Inferior parietal cortex (tissue), 1 donor: ENCODE measurements at regions not wholly inside any gene's neighbourhood (a gene's known extent, or its start where the extent isn't known, plus 50 kb on each side); places are given as distances from the start of the nearest gene placed in this dataset.

ENCODE experiments used
- DNase-seq: peaks from one replicate; pipeline ENCODE4 v3.0.0-alpha.2; 2016; ENCODE audit errors: extremely low spot score

DNA sequence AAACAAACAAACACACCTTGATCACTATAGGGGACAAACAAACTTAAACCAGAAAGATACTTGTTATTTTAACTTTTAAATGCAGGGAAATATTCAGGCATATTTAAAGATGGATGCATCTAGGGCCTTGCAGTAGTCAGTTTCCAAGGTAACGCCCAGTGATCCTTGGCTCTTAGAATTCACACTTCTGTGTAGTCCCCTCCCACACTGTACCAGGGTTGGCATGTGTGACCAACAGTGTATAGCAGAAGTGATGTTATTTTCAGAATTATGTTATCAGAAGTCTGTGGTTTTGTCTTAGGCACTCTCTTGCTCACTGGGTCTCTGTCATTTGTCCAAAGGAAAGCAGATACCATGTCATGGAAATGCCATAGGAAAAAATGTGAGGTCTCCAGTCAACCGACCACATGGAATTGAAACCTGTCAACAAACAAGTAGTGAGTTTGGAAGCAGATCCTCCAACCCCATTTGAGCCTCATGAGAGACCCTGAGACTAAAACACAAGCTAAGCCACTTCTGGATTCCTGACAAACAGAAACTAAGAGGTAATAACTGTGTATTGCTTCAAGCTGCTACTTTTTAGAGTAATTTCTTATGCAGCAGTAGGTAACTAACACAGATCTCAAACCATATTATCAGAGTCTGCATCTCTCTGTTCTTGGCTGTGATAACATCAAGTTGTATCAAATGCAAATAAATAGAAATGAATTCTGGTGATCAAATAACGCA is 670.3 kb downstream of the KCTD8 start:
- DNase-seq = no peak

DNA sequence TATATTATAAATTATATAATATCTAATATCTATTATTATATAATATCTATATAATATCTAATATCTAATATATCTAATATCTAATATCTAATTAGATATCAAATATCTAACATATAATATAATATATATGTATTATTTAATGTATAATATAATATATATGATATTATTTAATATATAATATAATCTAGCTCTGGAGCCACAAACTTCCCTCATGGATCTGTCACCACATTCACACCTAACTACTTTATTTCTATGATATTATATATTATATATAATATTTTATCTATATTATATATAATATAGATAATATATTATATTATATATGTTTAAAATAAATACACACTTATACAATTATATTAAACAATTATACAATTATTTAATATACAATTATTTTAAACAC is 667.5 kb downstream of the KCTD8 start:
- no peak for DNase-seq

DNA sequence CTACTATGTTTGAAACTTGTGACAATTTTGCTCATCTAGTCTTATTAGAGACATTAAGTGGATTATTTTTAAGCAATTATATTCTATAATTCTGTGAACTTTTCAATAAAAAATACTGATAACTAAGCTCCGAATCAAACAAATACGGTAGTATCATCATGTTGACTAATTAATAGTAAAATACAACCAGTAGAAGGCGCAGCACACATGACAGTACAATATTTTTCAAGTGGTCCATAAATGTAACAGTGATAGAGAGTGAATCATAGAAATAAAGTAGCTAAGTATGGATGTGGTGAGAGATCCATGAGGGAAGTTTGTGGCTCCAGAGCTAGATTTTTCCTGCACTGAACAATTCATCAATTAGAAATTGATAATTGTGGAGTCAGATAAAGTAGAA is 666.2 kb downstream of the KCTD8 start:
- DNase-seq = no peak

DNA sequence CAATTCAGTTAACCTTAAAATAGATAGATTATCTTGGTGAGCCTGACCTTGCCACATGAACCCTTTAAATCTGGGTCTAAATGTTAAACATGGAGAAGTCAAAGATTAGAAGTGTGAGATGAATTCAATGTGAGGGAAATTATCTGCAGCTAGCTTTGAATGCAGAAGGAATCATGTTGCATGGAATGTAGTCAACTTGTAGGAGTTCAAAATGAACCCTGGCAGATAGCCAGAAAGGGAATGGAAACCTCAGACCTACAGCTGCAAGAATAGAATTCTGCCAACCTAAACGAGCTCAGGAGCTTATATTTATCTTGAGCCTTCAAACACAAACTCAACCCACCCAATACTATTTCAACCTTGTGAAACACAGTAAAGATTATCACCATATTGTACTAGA is 632.5 kb downstream of the KCTD8 start:
- DNase-seq = no peak

DNA sequence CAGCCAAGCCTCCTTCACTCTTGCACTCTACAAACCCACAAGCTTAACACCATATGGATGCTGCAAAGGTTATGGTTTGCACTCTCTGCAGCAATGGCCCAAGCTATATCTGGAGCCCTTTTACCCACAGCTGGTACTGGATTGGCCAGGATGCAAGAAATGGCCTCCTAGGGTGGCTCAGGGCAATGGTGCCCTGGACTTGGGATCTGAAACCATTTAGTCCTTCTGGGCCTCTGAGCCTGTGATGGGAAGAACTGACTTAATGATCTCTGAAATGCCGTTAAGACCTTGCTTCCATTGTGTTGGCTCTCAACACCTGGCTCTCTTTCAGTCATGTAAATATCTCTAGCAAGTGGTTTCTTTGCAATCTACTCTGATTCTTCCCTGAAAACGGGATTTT is 626.0 kb downstream of the KCTD8 start:
- no peak for DNase-seq

DNA sequence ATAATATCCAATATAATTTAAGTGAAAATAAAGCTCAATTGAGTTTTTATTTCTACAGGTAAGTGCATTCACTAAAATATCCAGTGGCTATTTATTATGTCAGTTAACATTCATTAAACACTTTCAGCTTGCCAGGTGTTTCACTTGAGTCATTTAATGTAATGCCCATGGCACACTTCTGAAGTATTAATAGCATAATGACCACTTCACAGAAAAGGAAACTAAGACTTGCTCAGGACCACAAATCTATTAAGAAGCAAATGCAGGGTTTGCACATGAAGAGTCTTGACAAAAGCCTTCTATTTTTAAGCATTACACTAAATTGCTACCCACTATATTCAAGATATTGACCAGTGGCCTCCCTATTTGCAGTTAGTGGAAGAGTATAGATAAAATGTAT is 612.7 kb downstream of the KCTD8 start:
- no peak for DNase-seq

DNA sequence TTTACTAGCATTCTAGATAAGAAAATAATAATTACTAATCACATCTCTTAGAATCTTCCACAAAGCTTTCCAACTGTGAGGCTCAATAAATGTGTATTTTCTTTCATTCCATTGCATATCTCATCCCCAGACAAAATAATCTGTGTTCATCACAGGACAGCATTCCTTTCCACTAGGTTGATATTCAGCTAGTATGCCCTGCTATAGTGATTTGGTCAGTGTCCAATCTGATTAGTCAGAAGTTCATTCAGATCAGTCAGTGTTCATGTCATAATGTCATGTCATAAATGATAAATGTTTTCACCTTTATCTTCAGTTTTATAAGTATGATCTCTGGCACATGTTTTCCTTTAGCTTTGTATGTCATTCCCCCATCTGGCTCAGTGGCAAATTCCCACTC is 611.4 kb downstream of the KCTD8 start:
- DNase-seq = no peak

DNA sequence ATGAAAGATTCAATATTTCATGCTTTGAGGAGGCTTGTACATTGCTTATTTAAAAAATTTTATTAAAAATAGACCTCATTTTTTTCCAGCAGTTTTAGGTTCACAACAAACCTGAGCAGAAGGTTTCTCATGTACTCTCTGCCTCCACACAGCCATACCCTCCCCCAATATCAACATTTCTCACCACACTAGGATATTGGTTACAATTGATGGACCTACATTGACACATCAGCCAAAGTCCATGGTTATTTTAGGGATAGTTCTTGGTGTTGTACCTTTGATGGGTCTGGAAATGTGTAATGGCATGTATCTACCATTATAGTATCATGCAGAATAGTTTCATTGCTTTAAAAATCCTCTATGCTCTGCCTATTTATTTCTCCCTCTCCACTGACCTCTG is 611.0 kb downstream of the KCTD8 start:
- no peak for DNase-seq

DNA sequence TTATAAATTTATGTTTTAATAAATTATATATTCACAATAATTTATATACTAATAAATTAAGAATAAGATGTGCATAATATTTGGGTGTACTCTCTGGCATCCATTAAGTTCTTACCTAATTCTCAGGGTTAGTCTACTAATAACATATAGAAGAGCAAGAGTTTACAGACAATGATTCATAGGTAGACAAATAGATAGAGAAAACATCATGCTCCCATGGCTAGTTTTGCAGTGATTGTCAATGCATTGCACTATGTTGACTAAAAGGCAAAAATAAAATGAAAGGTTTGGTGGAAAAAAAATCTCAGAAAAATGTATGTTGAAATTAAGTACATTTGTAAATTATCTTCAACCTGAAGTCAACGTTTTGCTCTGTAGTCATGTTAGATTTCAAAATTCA is 606.0 kb downstream of the KCTD8 start:
- no peak for DNase-seq

DNA sequence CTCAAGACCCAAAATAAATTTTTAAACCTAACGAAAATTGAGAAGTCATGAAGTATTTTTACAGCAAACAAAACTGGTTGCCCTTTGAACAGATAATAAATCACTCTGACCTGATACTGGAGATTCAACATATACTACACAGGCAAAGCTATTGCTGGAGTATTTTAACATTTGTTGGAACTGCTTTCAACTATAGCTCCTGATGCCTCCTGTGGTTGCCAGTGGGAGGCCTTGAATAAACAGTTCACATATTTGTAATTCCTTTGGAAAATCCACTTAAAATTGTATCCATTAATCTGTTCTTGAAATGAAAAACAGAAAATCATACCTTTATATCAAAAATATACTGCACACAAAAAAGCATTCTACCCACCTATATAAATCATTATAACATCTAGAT is 605.1 kb downstream of the KCTD8 start:
- no peak for DNase-seq

DNA sequence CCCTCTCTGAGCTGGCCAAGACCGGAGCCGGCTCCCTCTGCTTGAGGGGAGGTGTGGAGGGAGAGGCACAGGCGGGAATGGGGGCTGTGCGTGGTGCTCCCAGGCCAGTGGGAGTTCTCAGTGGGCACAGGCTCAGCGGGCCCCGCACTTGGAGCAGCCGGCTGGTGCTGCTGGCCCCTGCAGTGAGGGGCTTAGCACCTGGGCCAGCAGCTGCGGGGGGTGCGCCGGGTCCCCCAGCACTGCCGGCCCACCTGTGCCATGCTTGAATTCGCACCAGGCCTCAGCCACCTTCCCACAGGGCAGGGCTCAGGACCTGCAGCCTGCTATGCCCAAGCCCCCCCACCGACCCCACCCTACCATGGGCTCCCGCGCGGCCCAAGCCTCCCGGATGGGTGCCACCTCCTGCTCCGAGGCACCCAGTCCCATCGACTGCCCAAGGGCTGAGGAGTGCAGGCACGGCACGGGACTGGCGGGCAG is 602.5 kb downstream of the KCTD8 start:
- DNase-seq = no peak

DNA sequence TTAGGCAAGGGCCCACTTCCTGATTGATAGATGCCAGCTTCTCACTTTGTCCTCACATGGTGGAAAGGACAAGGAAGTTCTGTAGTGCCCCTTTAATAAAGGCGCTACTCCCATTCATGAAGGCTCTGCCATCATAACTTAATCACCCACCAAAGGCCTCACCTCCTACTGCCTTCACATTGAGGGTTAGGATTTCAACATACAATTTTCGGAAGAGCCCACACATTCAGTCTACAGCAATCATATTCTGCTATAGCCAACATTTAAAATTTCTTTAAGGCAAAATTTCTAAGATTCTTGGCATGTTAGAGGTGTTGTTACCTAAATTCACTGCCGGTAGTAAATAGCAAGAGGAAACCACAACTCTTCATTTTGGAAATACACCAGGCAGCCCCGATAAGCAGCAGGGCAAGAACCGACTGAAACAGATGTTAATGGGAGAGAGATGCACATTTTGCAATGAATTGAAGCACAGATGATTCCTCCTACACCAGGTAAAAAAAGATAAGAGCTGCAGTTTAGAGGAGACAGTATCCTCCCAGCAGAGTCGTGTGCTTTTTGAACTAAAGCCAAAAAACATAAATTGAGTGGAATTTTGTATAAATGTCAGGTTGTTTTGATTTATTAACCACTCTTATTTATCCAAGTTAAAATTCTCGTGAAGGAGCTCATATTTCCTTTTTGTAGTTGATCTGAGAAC is 594.9 kb downstream of the KCTD8 start:
- peak; percentile 7 for DNase-seq

DNA sequence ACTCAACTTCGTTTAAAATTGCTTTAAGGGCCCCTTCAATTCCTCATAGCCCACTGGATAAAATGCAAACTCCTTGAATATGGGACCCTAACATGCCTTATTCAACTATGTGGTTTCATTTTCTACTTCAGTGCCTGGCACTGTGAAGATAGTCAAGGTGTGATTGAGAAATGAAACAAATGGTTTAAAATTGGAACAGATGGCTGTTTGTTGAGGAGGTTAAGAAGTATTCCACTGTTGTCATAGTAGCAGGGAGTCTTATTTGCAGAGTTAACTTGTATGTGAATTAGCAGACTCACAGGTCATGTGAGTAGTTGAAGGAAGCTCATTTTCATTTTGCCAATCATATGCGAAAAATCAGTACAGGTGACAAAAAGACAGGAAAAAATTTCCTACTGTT is 593.3 kb downstream of the KCTD8 start:
- DNase-seq = no peak

DNA sequence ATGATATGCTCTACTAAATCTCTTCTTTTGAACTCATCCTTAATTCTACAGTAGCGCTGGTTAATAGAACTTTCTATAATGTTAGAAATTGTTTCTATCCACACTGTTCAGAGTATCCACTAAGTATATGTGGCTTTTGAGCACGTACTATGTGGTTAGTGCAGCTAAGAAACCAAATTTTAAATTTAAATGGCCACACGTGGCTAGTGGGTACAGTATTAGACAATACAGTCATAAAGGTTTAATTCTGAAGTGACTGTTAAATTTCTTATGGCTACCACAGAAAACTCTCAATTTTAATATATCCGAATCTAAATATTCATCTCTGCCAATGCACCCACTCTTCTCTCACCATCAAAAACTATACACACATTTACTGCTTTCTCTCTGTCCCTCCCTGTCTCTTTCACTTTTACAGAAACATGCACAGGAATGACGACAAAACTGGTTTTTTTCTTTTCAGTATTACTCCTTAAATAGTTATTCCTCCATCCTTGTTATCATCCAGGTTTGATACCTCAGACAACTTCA is 583.9 kb downstream of the KCTD8 start:
- no peak for DNase-seq

DNA sequence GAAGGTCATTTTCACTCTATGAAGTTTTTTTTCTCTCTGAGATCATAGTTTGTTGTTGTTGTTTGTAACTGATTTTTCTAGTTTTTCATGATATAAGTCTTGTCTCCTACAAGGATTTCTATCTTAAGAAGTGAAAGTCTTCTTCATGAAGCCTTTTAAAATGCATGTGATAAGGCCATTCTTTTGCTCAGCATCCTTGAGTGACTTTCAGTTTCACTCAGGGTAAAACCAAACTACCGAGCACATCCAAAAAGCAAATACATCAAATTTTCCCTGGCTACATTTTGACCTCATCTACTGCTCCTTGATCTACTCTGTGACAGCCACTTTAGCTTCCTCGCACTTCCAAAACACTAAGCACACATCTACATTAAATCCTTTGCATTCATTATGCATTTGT is 580.7 kb downstream of the KCTD8 start:
- DNase-seq = no peak

DNA sequence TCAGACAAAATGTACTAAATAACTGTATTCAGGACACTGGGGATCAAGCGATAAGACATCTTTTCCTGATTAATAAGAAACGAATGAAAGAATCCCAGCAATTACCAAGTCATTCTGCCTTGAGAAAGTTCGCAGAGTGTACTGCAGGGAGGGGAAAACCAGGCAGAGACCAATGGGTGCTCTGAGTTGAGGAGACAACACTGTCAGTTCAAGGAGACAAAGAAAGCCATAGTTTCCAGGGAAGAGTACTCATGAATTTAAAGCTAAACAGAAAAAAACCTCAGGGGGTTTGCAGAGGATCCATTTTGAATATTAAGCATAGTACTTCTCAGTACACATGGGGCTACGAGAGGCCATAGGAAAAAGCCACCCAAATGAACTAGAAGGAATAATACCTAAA is 573.0 kb downstream of the KCTD8 start:
- no peak for DNase-seq

DNA sequence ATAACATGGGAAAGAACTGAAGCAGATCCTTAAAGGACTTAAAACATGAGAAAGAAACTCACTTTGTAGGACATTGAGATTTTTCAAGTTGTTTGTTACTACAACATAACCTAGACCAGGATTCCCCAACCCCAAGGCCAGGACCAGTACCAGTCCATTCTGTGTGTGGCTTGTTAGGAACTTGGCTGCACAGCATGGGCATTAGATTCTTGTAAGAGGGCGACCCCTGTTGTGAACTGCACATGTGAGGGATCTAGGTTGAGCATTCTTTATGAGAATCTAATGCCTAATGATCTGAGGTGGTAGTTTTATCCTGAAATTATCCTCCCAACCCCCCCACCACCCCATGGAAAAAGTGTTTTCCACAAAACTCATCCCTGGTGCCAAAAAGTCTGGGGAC is 566.1 kb downstream of the KCTD8 start:
- no peak for DNase-seq

DNA sequence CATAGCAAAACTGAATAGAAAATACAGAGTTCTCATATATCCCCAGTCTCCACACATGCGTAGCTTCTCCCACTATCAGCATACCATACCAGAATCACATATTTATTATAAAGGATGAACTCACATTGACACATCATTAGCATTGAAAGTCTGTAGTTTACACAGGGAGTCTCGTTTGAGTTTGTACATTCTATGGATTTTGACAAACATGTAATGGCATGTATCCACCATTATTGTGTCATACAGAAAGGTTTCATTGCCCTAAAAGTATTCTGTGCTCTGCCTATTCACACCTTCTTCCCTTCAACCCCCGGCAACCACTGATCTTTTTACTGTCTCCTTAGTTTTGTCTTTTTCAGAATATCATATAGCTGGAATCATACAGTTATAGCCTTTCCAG is 562.4 kb downstream of the KCTD8 start:
- no peak for DNase-seq

DNA sequence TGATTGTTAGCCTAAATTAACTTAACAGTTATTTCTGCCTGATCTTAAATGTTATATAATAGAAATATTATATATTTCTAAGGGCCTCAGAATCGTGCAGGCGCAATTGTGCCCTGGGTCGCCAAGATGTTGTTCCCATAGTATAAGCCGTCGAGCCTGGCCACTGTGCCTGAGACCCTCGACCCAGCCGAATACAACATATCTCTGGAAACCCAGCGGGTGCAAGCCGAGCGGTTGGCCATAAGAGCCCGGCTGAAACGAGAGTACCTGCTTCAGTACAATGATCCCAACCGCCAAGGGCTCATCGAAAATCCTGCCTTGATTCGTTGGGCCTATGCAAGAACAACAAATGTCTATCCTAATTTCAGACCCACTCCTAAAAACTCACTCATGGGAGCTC is 549.8 kb downstream of the KCTD8 start:
- no peak for DNase-seq

DNA sequence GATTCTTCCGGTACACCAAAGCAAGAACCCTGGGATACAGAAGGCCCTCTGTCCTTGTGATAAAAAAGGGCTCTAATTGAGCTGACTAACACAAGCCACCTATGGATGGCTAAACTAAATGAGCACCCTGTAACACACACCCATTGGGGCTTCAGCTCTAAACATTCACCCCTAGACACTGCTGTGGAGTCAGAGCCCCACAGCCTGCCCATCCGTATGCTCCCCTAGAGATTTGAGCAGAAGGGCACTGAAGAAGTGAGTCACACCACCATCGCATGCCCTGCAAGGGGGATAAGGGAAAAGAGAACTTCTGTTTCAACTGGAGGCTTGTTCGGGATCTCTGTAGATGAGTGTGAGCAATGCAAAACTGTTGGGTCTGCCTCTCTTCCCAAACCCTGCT is 545.2 kb downstream of the KCTD8 start:
- no peak for DNase-seq

DNA sequence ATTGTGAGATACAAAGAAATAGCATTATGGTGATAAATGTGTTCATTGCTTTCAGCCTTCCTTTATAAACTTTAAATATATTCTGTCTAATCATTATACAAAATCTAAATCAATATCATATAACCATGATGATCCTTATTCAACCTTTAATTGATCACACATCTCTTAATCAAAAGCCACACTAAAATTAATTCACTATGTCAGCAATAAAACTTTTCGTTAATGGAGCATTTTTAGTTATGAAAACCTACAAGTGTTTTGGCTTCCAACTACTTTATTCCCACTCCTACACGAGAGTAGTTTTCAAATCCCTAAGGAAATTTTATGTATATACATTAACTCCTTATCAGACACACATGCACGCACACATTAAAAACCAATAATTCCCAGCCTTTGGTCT is 530.2 kb downstream of the KCTD8 start:
- DNase-seq = no peak

DNA sequence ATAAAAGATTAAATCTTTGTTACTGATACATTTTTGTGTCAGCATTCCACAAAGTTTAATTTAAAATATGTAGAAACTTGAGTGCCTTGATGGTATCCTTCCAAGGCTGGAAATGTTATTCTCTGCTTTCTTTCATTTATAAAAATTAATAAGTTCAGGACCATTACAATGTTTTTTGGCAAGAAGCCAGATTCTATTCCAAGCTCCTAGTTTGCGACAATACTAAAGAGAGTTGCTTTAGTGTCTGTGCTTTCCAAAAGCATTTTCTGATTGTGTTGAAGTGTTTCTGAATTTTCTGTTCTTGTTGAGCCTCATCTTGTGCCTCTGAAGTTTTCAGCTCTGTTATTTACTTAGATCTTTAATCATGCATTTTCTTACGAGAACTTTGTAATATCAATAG is 516.2 kb downstream of the KCTD8 start:
- DNase-seq = peak; percentile 18

DNA sequence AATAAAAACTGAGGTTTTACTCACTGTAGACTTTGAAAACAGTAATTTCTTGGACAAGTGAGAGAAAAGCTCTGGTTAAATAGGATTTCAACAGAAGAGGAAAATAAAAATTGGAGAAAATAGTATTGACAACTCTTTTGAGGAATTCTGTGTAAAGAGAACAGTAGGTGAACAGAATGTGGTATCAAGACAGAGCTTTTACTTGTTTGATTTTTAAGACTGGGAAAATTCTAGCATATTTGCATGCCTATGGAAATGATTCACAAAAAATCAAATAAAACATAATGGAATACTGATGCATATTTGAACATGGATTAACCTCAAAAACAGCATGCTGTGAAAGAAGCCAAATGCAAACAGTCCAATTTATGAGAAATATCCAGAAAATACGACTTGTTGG is 504.6 kb downstream of the KCTD8 start:
- no peak for DNase-seq
